Endothelial cell of umbilical vein (primary cell): ENCODE measurements at regions not wholly inside any gene's neighbourhood (a gene's known extent, or its start where the extent isn't known, plus 50 kb on each side); places are given as distances from the start of the nearest gene placed in this dataset.

ENCODE experiments used
- CTCF ChIP-seq, 2 donors: IDR thresholded peaks; 1 replicate in 1 of 2; 2 replicates in 1 of 2; pipeline ENCODE4 v1.5.1; 2011; ENCODE audit warnings: low read length in 2 of 2, mild to moderate bottlenecking in 2 of 2, moderate library complexity in 2 of 2, control low read depth in 1 of 2, inconsistent platforms in 1 of 2, low read depth in 1 of 2; ENCODE audit not compliant: insufficient read depth in 1 of 2; ENCODE audit errors: extremely low read depth in 1 of 2
- EZH2 ChIP-seq: IDR thresholded peaks from 2 replicates; pipeline ENCODE4 v1.6.1; 2012; ENCODE audit warnings: borderline replicate concordance, low read depth, mild to moderate bottlenecking, moderate library complexity, low read length, inconsistent platforms; ENCODE audit not compliant: severe bottlenecking
- JUN ChIP-seq: IDR thresholded peaks from 2 replicates; pipeline ENCODE4 v1.6.1; 2011; ENCODE audit warnings: borderline replicate concordance, low read depth; ENCODE audit not compliant: insufficient read length, insufficient read depth
- POLR2A ChIP-seq: IDR thresholded peaks from 2 replicates; pipeline ENCODE4 v1.6.1; 2012; ENCODE audit warnings: low read depth, mild to moderate bottlenecking, control low read depth, low read length
- POLR2AphosphoS5 ChIP-seq: IDR thresholded peaks from 2 replicates; pipeline ENCODE4 v1.6.1; 2012; ENCODE audit warnings: low read depth, mild to moderate bottlenecking, control low read depth, low read length, moderate library complexity; ENCODE audit not compliant: insufficient read depth

GRCh38 chr3:59171491-59171890 lies 121.7 kb upstream of the CFAP20DC start:
- TF ChIP-seq CTCF (IDR thresholded peaks at IDR 0.05; ENCODE audit: extremely low read depth in 1 of 2, insufficient read depth in 1 of 2, low read depth in 1 of 2, low read length in 2 of 2) (no peak), POLR2A (no peak), EZH2 (no peak), POLR2AphosphoS5 (no peak), JUN (no peak)
